Pancreas (tissue), 10 donors: ENCODE measurements at regions not wholly inside any gene's neighbourhood (a gene's known extent, or its start where the extent isn't known, plus 50 kb on each side); places are given as distances from the start of the nearest gene placed in this dataset.

Experiments
- ATAC-seq, 4 donors: fragments of 200-7000 bp; cut with Tn5 transposase; one replicate each; pipeline versions ENCODE4 v1.8.0 to v1.9.1; 2020; ENCODE audit warnings: mild to moderate bottlenecking in 4 of 4, moderate library complexity in 4 of 4
- DNase-seq, 6 donors: peaks; one replicate each; pipeline ENCODE4 v3.0.0-alpha.2; 2020
- FAIRE-seq: peaks from 2 replicates; lab custom pipeline; 2012; peaks lifted over from hg19 to GRCh38; lab: Jason Lieb, UNC
- H3K27ac ChIP-seq, 4 donors: fragments of 200-600 bp; sonication (generic); 1 replicate in 3 of 4; 2 replicates in 1 of 4; pipeline versions ENCODE4 v1.5.0 to v1.8.0; 2020
- H3K27me3 ChIP-seq, 4 donors: fragments of 200-600 bp; one replicate each; pipeline ENCODE4 v1.8.0; 2021
- H3K36me3 ChIP-seq, 3 donors: fragments of 200-600 bp; sonication (generic) in 1 of 3; one replicate each; pipeline versions ENCODE4 v1.5.0 to v1.8.0; 2020 to 2021
- H3K4me1 ChIP-seq, 3 donors: fragments of 200-600 bp; one replicate each; pipeline ENCODE4 v1.8.0; 2021
- H3K4me3 ChIP-seq, 4 donors: fragments of 200-600 bp; sonication (generic) in 2 of 4; one replicate each; pipeline versions ENCODE4 v1.5.0 to v1.8.0; 2020 to 2021
- H3K9me3 ChIP-seq, 4 donors: fragments of 200-600 bp; one replicate each; pipeline ENCODE4 v1.8.0; 2021
- WGBS, 2 donors: extraction: QIAGEN DNeasy Blood & Tissue Kit; methylation state at CpG; one replicate each; pipeline ENCODE4 v1.1.7; 2013; 5-methylcytosine and 5-hydroxymethylcytosine counted together
- intact Hi-C, 3 donors: fragments of 100-400 bp; cut with DNase I; formaldehyde crosslinking; loops; one replicate each; pipeline versions ENCODE4 v1.11.1 to v1.14.2; 2022
- TF ChIP-seq, protein P1 (sequence below), 4 donors: fragments of 200-600 bp; sonication (generic) in 3 of 4; IDR thresholded peaks; one replicate each; pipeline versions ENCODE4 v1.5.0 to v1.8.0; 2021; ENCODE audit warnings: antibody characterized with exemption in 4 of 4
- donor health status: healthy with polysubstance abuse.
- donor health status: DM: no; HTN: no; CAD: no; lungs with moderate emphysema.
- donor health status: DM: no; HTN: no; CAD: no.
- donor health status: control.
- donor health status: control.
- donor health status: Bipolar disorder and iron deficiency.
- donor health status: DM: yes; HTN: yes; CAD: no.
- donor health status: DM: no; HTN: no; CAD: no.
- donor health status: DM: no; HTN: no; CAD: no.
- donor health status: DM: yes; HTN: yes; CAD: no.

DNA sequence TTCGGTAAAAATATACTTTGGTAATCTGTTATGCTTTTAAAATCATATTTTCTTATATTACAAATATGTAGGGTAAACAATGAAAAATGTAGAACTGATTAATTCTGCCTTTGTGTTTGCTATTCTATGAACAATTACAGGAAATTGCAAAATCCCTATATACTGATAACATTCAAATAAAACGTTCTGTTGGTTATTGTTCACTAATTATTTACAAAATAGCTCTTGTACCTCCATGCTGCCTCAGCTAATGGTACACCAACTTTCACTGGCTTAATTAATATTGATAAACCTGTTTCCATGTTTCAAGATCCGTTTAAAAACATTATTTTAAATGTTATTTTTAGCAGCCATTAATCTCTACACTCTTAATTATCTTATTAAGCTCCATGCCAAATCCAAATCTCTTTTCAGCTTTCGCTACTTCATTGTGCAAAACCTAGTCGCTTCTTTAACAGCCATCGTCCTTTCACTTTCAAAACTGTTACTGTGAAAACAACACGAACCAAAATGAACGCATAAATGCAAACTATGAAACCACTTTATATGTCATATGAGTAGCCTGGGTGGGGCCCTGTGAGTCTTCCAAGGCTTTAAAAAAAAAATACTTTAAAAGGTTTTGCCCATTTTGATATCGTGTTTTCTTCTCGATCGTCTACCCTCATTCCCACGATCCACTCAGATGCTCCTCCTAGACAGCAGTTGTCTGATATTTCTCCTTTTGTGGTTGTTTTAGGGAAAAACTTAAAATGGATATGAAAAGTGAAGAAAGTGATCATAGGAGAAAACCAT lies 807.1 kb downstream of the USP25 start:
- WGBS, 2 donors, result 60 to 69% methylated on average over 12 of the region's 12 CpGs
- H3K27me3 ChIP-seq, result no peaks in the 10 kb centered on the region
- TF ChIP-seq, protein P1, sequence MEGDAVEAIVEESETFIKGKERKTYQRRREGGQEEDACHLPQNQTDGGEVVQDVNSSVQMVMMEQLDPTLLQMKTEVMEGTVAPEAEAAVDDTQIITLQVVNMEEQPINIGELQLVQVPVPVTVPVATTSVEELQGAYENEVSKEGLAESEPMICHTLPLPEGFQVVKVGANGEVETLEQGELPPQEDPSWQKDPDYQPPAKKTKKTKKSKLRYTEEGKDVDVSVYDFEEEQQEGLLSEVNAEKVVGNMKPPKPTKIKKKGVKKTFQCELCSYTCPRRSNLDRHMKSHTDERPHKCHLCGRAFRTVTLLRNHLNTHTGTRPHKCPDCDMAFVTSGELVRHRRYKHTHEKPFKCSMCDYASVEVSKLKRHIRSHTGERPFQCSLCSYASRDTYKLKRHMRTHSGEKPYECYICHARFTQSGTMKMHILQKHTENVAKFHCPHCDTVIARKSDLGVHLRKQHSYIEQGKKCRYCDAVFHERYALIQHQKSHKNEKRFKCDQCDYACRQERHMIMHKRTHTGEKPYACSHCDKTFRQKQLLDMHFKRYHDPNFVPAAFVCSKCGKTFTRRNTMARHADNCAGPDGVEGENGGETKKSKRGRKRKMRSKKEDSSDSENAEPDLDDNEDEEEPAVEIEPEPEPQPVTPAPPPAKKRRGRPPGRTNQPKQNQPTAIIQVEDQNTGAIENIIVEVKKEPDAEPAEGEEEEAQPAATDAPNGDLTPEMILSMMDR (IDR thresholded peaks at IDR 0.05), result no peak
- DNase-seq (no peak), FAIRE-seq (no peak), ATAC-seq (no peak)
- H3K4me1 ChIP-seq, result peaks cover 0 to 5% (median 0%) of the 10 kb centered on the region in 3 donors
- H3K4me3 ChIP-seq, result peak overlapping the region in 1 of 4 donors; percentile 34
- no peaks in the 10 kb centered on the region for H3K9me3 ChIP-seq
- no peaks in the 10 kb centered on the region for H3K36me3 ChIP-seq
- intact Hi-C loops, result no loop called here
- peak overlapping the region in 2 of 4 donors; percentile 10 to 46 for H3K27ac ChIP-seq

DNA sequence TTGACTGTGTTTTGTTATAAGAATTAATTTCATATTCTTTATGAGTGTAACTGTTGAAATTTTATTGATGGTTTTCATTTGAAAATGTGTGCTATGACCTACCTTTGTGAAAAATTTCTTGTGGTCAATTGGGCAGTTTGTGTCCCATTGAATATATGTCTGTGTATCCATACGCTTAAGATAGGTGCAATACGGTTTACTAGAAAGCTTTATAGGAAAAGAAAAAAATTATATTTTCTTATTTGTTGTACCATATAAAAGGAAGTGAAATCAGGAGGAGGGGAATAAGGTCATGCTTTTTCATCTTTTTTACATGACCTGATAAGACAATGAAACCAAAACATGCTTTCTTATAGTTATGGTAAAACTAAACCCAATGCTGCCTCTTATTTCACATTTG lies 807.7 kb downstream of the USP25 start:
- Histone ChIP-seq H3K4me1 (peaks cover 0 to 5% (median 0%) of the 10 kb centered on the region in 3 donors), H3K9me3 (no peaks in the 10 kb centered on the region), H3K27me3 (no peaks in the 10 kb centered on the region), H3K4me3 (peak overlapping the region in 1 of 4 donors; percentile 34), H3K36me3 (no peaks in the 10 kb centered on the region), H3K27ac (peak overlapping the region in 1 of 4 donors; percentile 46)
- peak; percentile 59 for FAIRE-seq
- intact Hi-C loops, result no loop called here
- TF ChIP-seq, protein P1 (IDR thresholded peaks at IDR 0.05), result no peak
- 86 to 88% methylated on average over 2 of the region's 2 CpGs for WGBS, 2 donors
- DNase-seq, result no peak
- no peak for ATAC-seq

DNA sequence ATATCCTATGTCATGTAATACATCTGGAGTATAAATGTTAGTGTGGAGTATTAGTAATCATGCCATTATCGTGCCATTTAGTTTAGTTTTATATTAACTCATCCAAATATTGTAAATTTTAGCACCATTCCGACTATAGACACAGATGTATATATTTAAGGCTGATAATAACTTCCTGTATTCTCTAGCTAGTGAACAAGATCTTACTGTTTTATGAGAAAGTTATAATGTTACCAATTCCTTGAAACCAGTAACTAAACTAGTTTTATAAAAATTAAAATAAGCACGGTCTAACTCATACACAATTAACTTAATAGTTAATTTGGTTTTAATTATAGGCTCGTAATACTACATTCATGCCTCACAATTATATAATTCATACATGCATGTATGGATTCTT lies 808.6 kb downstream of the USP25 start:
- Histone ChIP-seq H3K27me3 (no peaks in the 10 kb centered on the region), H3K4me1 (peaks cover 0 to 5% (median 0%) of the 10 kb centered on the region in 3 donors), H3K27ac (no peak overlapping the region), H3K4me3 (no peak overlapping the region), H3K9me3 (no peaks in the 10 kb centered on the region), H3K36me3 (no peaks in the 10 kb centered on the region)
- TF ChIP-seq, protein P1 (IDR thresholded peaks at IDR 0.05), result no peak
- 70 to 85% methylated on average over 4 of the region's 4 CpGs for WGBS, 2 donors
- intact Hi-C loops, result no loop called here
- DNase-seq (no peak), ATAC-seq (no peak), FAIRE-seq (peak; percentile 9)

DNA sequence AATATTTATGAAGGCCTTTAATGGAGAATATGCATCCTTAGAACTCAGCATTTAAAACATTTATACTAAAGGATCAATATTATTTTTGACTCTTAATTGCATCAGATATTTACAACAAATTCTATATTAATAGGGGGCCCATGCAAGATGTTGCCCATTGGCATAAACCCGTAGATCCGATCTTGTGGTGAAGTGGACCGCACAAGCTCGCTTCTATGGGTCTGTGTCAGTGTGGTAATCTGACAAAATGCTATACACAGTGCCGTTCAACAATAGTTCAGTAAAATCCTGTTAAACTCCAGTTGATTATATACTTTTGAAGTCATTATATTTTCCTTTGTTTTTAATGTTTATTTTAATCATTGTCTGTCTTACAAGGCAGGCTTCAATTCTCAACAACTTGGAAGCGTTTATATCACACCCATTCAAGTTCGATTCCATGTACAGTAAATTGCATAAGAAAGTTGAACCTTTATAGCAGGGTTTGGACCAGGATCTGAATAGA lies 809.2 kb downstream of the USP25 start:
- Histone ChIP-seq H3K4me1 (peaks cover 0 to 5% (median 0%) of the 10 kb centered on the region in 3 donors), H3K36me3 (no peaks in the 10 kb centered on the region), H3K27me3 (no peaks in the 10 kb centered on the region), H3K4me3 (no peak overlapping the region), H3K9me3 (no peaks in the 10 kb centered on the region), H3K27ac (no peak overlapping the region)
- WGBS, 2 donors, result 89 to 94% methylated on average over 7 of the region's 7 CpGs
- intact Hi-C loops, result no loop called here
- FAIRE-seq, result no peak
- no peak for ATAC-seq
- TF ChIP-seq, protein P1 (IDR thresholded peaks at IDR 0.05), result no peak
- DNase-seq, result no peak
